CD4-positive, alpha-beta T cell treated with Interferon gamma for 1 hour (primary cell): ENCODE measurements at regions not wholly inside any gene's neighbourhood (a gene's known extent, or its start where the extent isn't known, plus 50 kb on each side); places are given as distances from the start of the nearest gene placed in this dataset.

Experiments
- DNase-seq: peaks from one replicate; pipeline ENCODE4 v3.0.0-alpha.2; 2020

GRCh38 chr7:18420748-18421147 is 74.8 kb upstream of the HDAC9 start:
- DNase-seq = no peak

GRCh38 chr7:18421297-18422002 is 74.1 kb upstream of the HDAC9 start:
- DNase-seq = no peak

- DNase-seq = no peak
These were observed 70.3 kb upstream of the HDAC9 start for GRCh38 chr7:18425227-18425626.

DNA sequence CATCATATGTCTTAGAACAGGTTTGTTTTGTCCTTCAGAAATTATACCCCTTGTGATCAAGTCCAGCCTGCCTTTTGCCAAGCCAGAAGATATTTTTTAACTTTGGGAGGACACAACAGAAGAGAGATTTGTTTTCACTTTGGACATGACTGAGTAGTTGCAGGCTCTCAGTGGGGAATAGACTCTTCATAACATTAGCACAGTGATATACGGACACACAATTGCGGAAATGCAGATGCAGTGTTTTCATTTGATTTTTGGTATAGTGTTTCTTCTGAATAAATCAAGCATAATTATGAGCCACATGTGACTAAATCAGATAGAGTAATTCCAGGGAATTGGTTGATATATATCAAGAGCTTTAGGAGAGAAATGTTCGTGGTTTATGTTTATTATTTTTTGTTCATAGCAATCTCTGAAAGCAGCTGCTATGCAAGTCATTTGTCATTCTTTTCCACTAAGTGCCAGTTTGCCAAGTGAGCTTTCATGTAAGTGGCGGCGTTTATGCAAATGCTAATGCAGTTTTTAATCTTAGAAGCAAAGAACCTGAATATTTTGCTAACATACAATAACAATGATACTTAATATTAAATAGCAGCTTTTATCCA is 69.6 kb upstream of the HDAC9 start:
- no peak for DNase-seq

GRCh38 chr7:18426564-18427226 is 68.9 kb upstream of the HDAC9 start:
- DNase-seq = no peak

- DNase-seq = no peak
These were observed 66.0 kb upstream of the HDAC9 start for GRCh38 chr7:18429547-18429946.

DNA sequence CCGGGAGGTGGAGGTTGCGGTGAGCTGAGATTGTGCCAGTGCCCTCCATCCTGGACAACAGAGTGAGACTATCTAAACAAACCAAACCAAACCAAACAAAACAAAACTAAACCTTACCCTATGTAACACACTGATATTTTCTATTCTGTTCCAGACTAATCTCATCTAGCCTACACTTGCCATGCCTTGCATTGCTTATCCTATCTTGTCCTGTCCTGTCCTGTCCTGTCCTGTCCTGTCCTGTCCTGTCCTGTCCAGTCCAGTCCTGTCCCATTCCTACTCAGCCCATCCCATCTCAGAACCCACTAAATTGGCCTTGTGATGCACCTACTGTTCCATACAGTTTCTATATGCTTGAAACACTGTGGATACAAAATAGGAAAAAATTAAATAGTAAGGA is 64.7 kb upstream of the HDAC9 start:
- DNase-seq = no peak

GRCh38 chr7:18434171-18434570 is 61.4 kb upstream of the HDAC9 start:
- DNase-seq = no peak

DNA sequence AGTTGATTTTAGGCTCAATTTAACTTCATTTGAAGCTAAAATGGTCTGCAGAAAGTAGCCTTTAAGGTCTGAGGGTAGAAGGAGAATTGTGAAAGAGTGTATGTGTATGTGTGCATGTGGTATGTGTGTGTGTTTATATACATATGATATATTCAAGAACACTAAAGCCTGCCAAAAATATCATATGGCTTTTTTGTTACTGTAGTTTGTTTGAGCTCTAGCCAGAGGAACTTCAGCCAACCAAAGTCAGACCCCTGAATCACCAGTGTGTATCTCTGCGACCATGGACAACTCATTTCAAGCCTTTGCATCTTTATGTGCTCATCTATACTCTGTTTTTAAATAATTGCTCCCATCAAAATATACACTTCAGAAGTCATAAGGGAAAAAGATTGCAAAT is 58.4 kb upstream of the HDAC9 start:
- DNase-seq = no peak

DNA sequence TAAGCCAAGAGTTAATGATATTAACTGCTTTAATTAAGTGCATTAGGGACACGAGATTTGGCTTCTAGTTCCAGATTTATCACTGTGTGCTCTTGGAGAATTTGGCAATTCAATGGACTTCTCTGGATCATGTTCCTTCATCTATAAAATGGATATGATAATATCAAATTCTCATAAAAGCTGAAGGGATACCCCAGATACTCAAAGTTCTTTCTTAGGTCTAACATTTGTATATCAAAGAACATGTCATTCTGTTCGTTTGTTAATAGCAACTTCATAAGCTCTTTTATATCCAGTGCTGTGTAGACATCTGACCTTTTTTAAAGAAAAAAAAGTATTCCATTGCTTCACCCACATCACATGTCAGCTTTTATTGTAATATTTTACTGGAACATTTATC is 54.6 kb upstream of the HDAC9 start:
- DNase-seq = no peak

GRCh38 chr7:18444826-18445225 is 50.7 kb upstream of the HDAC9 start:
- no peak for DNase-seq

DNA sequence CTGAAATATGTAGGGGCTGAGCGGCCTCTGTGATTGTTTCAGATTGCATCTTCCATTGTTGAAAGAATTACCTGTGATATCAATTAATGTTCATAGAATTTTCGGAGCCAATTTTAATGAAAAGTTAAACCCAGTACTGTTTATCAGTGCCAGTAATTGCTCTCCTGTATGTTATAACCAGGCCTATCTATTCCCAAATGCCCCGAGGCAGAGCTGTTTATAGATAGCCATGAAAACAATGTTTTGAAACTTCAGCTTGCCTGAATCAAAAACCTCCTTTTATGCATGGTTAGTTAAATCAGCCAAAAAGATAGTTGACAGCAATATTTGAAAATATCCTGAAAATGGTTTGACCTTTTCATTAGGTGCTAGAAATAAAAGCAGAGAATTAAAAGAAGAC is 50.1 kb upstream of the HDAC9 start:
- DNase-seq = no peak
